Activated CD4-positive, alpha-beta T cell treated with anti-CD3 and anti-CD28 coated beads, Interleukin-2, Interleukin-4, amounts not matched to agents 100 ng/mL and 50 ng/mL, durations not matched to agents 16 hours and 8 hours (primary cell): ENCODE measurements at regions not wholly inside any gene's neighbourhood (a gene's known extent, or its start where the extent isn't known, plus 50 kb on each side); places are given as distances from the start of the nearest gene placed in this dataset.

Experiments
- DNase-seq: peaks from one replicate; pipeline ENCODE4 v3.0.0-alpha.2; 2020; ENCODE audit warnings: low spot score

GRCh38 chr22:48538291-48538820, 1289.3 kb downstream of the BRD1 start:
- DNase-seq, result no peak

DNA sequence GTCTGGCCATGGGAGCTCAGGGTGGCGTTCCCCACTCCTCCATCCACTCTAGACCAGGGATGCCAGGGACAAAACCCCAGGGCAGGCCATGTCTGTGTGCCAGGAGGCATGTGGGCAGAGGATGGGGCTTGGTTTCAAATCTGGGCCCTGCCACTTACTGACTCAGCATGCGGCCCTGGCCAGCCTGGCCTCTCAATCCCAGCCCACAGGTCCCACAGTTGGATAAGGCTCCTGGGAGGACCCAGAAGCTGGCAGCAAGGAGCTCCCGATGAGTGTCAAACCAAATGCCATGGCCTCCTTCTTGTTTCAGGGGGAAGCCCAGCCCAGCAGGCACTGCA, 1290.4 kb downstream of the BRD1 start:
- no peak for DNase-seq

GRCh38 chr22:48536541-48537342, 1290.9 kb downstream of the BRD1 start:
- DNase-seq, result no peak

DNA sequence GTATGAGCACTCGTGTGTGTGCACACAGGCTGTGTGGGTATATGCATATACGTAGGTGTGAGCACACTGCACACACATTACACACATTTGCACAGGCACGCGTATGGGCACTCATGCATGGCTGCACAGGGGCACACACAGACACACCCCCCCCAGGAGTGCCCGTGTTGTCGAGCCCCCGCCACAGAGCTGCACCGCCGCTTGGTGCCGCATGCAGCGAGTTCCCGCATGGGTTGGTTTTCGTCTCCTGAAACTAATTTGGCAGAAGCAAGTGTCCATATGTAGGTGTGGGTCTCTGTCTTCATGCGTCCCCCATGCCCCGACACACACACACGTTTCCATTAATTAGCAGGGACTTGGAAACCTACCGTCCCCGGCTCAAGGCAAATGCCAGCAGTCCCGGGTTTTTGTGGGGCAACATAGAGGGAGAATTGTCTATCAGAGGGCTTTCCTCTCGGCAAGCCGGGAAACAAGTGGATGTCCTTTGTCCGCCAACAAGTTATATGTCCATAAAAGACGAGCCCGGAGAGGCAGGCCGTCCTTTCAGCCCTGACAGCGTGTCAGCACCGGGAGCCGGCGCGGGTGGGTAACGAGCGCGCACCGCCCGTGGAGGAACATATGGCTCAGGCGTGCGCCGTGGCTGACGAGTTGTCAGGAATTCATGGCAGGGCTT, 1291.7 kb downstream of the BRD1 start:
- DNase-seq, result no peak

GRCh38 chr22:48534395-48534958, 1293.2 kb downstream of the BRD1 start:
- DNase-seq, result no peak

DNA sequence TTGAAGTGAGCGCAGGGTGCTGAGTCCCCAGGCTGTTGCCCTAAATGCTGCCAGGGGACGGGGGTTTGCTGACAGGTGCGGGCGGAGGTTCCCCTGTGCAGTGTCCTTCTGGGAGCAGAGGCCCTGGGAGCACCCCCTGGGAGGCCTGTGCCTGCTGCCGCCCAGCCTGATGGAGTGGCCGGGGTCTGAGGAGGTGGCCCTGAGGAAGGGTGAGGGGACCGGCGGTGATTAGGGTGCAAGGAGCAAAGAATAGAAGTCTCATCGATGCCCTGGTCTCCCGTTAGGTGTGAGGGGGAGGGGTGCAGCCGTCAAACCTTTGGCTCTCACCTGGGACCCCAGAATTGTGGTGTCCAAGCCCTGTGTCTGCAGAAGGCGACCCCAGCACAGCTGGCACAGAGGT, 1294.7 kb downstream of the BRD1 start:
- DNase-seq, result no peak

- DNase-seq, result no peak
These were observed 1295.8 kb downstream of the BRD1 start for GRCh38 chr22:48531761-48532435.

GRCh38 chr22:48531108-48531507, 1296.6 kb downstream of the BRD1 start:
- no peak for DNase-seq

DNA sequence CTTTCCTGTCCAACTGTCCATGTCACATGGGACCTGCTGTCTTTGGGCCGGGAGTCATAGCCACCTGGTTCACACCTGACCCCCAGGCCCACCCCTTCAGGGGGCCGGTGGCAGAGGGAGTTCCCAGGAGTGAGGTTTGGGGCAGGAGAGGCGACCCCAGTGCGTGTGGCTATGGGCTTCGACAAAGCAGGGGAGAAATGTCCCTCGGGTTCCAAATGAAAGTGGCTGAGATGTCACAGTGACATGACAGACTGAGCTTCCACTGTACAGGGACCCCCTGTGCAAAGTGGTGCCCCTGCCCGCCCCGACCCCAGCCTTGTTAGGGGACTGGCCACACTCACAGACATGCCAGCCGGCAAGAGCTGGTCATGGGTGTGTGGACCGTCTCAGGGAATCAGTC, 1297.0 kb downstream of the BRD1 start:
- DNase-seq, result no peak

- DNase-seq, result no peak
These were observed 1299.3 kb downstream of the BRD1 start for GRCh38 chr22:48528221-48528915.

DNA sequence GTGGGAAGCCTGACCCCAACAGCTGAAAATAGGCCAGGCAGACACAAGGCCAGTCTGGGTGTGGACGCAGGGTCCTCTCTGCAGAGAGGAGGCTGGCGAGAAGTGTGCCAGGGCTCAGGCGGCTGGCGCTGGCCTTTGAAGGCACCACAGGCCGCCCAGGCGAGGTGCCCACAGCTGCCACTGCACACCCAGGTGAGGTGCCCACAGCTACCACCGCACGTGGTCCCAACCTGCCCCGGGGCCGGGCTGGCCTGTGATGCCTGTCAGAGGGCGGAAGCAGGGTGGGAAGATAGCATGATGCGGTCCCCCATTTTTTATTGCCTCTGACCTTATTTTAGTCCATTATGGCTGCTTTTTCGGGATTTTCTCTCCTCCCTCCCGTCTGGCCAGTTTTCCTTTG, 1303.9 kb downstream of the BRD1 start:
- DNase-seq, result no peak

DNA sequence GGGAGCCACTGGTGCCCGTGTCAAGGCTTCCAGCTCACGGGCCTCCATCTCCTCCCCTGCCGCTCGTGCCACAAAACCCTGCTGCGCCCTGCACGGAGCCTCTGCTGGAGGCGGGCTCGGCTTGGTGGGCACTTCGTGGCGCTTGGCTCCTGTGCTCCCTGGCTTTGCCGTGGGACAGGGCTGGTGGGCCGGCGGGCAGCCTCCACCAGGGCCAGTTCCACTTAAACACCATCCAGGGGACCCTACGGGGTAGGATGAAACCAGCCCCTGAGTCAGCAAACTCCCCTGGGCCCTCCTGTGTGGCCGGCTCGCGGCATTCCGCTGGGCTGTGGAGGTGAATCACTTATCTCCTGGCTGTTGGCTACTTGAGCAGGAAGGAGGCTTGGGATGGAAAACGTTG, 1304.6 kb downstream of the BRD1 start:
- no peak for DNase-seq

DNA sequence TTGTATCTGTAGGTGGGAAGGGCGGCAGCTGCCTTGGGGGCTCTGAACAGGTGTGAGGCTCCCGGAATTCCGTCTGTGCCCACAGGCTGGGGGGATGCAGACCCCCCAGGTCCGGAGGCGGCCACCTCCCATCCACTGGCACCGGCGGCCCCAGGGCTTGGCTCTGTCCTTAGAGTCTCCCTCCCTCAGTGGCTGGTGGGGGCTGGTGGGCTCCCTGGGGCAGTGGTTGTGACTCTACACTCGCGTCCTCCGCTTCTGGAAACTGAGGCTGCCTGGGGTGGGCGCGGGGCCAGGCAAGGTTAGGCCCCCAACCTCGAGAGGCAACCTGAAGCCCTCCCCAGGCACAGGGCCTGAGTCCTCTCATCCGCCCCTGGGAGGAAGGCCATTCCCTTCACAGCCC, 1305.4 kb downstream of the BRD1 start:
- no peak for DNase-seq

GRCh38 chr22:48520884-48521588, 1306.6 kb downstream of the BRD1 start:
- DNase-seq, result no peak

DNA sequence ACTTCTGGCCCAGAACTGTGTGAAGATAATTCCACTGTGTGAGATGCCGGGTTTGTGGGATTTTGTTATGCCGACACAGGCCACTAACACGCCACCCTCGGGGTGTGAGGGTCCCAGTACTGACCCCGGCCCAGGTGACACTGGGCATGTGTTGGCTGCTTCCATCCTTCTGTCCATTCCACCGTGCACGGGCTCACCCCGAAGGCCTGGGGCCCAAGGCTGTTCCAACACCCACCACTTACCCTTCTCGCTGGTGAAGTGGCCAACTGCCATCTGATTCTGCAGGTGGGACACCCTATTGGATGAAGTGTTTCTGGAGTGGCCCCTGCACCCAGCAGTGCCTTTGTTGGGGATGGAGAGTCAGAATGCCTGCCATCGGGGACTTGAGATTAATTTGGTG, 1307.5 kb downstream of the BRD1 start:
- DNase-seq, result no peak

DNA sequence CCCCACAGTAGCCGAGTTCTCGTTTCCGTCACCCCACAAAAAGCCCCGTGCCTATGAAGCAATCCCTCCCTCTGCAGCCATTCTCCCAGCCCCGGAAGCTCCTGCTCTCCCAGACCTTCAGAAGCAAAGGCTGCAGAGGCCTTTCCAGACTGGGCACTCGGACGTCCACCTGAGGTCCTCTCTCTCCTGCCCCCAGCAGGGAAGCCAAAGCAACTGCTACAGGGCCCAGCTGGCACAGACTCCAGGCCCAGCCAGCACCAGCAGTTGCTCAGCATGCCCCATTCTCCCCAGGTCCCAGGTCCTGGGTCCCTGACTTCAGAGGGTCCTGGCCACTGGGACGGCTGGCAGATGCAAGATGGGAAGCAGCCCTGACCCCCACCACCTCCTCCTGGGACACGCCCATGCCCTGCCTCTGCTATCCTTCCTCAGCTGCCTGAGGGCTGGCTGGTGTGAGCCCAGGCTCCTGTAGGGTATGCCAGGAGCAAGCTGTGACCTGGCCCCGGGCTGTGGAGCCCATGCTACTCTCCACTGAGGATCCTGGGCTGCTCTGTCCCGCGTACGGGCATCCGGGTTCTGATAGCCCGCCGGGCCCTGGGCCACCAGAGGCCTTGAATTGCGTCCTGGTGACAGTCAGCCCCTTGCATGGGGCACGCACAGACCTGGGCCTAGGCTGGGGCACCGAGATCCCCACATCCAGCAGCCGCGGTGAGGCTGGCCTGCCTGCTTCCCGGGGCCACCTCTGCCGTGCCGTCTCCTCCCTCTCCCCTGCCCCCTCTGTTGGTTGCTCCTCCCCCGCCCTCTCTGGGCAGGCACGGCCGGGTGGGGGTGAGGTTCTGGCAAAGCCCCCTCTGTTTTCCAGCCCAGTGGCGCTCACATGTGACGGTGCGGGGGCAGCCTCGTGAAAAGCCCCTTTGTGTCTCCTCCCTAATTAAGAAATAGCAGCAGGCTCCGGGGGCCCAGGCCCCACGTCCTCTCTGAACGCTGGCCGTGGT, 1310.3 kb downstream of the BRD1 start:
- DNase-seq, result no peak

DNA sequence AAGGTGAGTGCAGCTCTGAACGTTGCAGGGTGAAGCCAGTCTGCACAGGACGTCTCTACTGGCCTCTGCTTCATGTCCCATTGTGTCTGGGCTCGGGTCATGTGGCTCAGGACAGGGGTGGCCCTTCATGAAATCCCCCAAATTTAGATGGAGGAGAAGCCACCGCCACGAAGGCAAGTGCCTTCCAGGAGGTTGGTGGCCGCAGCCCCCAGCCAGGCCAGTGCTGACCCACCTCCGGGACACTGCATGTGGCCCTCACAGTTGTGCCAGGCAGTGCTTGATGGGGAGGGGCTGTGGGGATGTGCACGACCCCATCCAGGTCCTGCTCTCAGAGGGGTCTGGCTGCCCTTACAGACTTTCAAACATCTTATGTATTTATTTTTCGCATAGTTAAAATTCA, 1311.1 kb downstream of the BRD1 start:
- DNase-seq, result no peak

DNA sequence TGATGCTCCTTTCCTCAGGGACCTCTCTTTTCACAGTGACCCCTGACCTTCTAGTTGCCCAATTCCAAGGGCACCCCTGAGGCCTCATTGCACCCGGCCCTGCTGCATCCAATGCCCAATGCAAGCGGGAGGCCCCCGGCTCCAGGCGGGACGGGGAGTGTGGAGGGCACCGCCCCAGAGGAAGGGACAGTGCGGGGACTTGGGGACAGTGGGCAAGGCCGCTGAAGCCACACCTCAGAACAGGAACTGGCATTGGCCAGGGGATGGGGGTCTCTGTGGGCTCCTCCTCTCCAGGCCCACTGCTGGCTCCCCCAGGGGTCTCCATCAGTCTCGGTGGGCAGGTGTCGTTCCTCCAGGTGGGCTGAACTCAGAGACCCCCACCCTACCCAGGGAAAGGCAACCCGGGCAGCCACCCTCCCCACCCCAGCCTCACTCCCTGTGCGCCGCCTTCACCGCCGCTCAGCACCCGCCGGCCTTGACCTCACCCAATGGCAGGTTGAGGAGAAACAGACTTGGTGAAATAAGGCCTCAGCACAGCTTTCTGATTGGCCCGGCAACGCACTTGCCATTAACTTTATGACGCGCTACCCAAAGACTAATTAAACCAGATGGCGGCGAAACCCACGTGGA, 1312.0 kb downstream of the BRD1 start:
- DNase-seq, result no peak

DNA sequence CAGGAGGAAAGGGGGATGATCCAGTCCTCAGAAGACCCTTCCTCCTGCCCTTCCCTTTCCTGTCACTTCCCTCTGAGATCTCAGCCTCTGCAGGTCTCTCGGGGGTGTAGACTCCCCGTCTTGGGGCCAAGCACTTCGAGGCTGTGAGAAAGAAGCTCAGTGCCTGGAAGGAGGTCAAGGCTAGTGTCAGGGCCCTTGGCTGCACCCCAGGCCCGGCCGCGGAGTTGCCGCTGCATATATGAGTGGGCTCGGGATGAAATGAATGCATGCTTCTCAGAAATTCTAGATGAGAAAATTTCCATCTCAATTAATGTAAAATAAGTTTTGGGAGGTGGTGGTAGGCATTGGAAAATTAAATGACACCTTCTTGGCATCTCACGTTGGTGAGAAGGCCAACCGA, 1313.7 kb downstream of the BRD1 start:
- no peak for DNase-seq

DNA sequence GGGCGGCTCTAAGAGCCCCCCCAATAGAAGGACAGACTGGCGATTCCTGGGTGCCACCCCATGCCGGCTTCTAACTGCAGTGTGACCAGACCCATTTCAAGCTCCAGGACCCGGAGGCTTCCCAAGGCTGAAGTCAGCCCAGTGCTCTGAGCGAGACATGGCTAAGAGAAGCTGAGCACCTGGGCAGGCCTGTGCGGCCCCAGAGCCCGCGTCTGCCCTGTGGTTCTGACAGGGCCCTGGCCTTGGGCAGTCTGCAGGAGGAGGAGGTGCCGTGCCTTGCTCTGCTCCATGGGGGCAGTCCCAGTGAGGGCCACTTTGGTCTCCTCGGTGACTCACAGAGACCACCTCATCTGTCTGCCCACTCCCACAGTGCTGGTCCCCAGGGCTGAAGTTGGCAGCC, 1314.2 kb downstream of the BRD1 start:
- no peak for DNase-seq
